ENCODE measurements at regions not wholly inside any gene's neighbourhood (a gene's known extent, or its start where the extent isn't known, plus 50 kb on each side); places are given as distances from the start of the nearest gene placed in this dataset.

DNA sequence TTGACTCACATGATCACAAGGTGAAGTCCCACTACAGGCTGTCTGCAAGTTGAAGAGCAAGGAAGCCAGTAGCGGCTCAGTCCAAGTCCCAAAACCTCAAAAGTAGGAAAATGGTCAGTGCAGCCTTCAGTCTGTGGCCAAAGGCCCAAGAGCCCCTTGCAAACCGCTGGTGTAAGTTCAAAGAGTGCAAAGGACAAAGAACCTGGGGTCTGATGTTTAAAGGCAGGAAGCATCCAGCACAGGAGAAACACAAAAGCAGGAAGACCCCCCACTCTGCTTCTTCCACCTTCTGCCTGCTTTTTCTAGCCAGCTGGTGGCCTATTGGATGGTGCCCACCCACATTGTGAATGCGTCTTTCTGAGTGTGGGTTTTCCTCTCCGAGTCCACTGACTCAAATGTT lies 2222.6 kb downstream of the MRPL39 start:
- no peaks in the 10 kb centered on the region for H3K27me3 ChIP-seq
- H3K27ac ChIP-seq, result no peak overlapping the region
- DNase-seq (no peak), ATAC-seq (no peak)
- no peaks in the 10 kb centered on the region for H3K36me3 ChIP-seq (replicated peaks in 1 of 2; ENCODE audit: insufficient read depth in 1 of 2, low read depth in 2 of 2)
- intact Hi-C loops (cut with DNase I), result no loop called here
- 38 to 40% methylated on average over 4 of the region's 4 CpGs for WGBS, 2 donors
- no peaks in the 10 kb centered on the region for H3K4me1 ChIP-seq
- TF ChIP-seq, protein P1, sequence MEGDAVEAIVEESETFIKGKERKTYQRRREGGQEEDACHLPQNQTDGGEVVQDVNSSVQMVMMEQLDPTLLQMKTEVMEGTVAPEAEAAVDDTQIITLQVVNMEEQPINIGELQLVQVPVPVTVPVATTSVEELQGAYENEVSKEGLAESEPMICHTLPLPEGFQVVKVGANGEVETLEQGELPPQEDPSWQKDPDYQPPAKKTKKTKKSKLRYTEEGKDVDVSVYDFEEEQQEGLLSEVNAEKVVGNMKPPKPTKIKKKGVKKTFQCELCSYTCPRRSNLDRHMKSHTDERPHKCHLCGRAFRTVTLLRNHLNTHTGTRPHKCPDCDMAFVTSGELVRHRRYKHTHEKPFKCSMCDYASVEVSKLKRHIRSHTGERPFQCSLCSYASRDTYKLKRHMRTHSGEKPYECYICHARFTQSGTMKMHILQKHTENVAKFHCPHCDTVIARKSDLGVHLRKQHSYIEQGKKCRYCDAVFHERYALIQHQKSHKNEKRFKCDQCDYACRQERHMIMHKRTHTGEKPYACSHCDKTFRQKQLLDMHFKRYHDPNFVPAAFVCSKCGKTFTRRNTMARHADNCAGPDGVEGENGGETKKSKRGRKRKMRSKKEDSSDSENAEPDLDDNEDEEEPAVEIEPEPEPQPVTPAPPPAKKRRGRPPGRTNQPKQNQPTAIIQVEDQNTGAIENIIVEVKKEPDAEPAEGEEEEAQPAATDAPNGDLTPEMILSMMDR (IDR thresholded peaks at IDR 0.05), result no peak
- TF ChIP-seq POLR2A (IDR thresholded peaks at IDR 0.05), result no peak
- no peaks in the 10 kb centered on the region for H3K9me3 ChIP-seq
- H3K4me3 ChIP-seq, result no peak overlapping the region

DNA sequence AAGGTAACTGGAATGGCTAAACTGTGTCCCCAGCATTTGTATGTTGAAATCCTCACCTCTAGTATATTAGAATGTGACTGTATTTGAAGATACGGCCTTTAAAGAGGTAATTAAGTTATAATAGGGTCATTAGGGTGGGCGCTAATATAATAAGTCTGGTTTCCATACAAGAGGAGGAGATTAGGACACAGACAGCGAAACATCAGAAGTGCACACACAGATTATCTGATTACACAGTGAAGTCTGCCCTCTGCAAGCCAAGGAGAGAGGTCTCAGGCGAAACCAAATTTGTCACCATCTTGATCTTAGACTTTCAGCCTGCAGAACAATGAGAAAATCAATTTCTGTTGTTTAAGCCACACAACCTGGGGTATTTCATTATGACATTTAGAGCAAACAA lies 2233.1 kb downstream of the MRPL39 start:
- ATAC-seq (no peak), DNase-seq (no peak)
- intact Hi-C loops (cut with DNase I), result no loop called here
- Histone ChIP-seq H3K27ac (no peak overlapping the region), H3K4me3 (no peak overlapping the region), H3K9me3 (no peaks in the 10 kb centered on the region), H3K27me3 (no peaks in the 10 kb centered on the region), H3K4me1 (no peaks in the 10 kb centered on the region), H3K36me3 (replicated peaks in 1 of 2; ENCODE audit: insufficient read depth in 1 of 2, low read depth in 2 of 2) (no peaks in the 10 kb centered on the region)
- TF ChIP-seq, protein P1 (IDR thresholded peaks at IDR 0.05), result no peak
- TF ChIP-seq POLR2A (IDR thresholded peaks at IDR 0.05), result no peak
- 39 to 48% methylated on average over 4 of the region's 4 CpGs for WGBS, 2 donors

DNA sequence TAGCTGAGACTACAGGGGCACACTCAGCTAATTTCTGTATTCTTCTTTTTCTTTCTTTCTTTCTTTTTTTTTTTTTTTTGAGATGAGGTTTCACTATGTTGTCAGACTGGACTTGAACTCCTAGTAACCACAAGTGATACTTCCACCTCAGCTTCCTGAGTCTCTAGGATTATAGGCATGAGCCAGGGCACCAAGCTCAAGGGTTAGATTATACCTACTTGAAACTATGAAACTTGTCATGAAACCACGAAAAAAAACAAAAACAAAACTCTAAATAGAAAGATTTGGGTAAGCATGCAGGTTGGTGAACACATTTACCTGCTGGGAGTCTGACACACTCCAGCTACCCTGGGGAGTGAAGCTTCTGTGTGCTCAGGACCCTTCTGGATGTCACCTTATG lies 2250.4 kb downstream of the MRPL39 start:
- no peak for DNase-seq
- TF ChIP-seq, protein P1 (IDR thresholded peaks at IDR 0.05), result no peak
- TF ChIP-seq POLR2A (IDR thresholded peaks at IDR 0.05), result no peak
- Histone ChIP-seq H3K36me3 (replicated peaks in 1 of 2; ENCODE audit: insufficient read depth in 1 of 2, low read depth in 2 of 2) (no peaks in the 10 kb centered on the region), H3K27me3 (no peaks in the 10 kb centered on the region), H3K4me1 (no peaks in the 10 kb centered on the region), H3K9me3 (no peaks in the 10 kb centered on the region), H3K27ac (no peak overlapping the region), H3K4me3 (no peak overlapping the region)
- intact Hi-C loops (cut with DNase I), result no loop called here
- no peak for ATAC-seq
- 14 to 19% methylated on average over 1 of the region's 1 CpG for WGBS, 2 donors

DNA sequence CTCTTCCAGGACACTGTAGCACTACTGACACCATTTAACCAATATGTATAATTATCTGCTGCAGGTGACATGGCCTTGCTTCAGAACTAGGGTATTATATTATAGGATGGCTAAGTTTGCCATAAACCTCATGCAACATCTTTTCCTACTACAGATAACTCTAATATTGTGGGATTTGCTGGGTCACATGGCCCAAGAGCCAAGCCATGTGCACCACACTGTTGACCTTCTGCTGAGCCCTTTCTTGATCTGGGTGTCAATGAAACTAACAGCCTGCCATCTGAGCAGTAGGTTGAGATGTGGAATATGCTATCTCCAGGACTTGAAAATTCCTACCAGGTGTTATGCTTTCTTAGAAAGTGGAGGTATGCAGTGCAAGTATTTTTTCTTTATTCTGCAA lies 2291.1 kb downstream of the MRPL39 start:
- intact Hi-C loops (cut with DNase I), result no loop called here
- Histone ChIP-seq H3K4me1 (no peaks in the 10 kb centered on the region), H3K4me3 (no peak overlapping the region), H3K36me3 (replicated peaks in 1 of 2; ENCODE audit: insufficient read depth in 1 of 2, low read depth in 2 of 2) (no peaks in the 10 kb centered on the region), H3K27ac (no peak overlapping the region), H3K9me3 (no peaks in the 10 kb centered on the region), H3K27me3 (no peaks in the 10 kb centered on the region)
- no peak for DNase-seq
- no peak for ATAC-seq
- no peak for TF ChIP-seq POLR2A (IDR thresholded peaks at IDR 0.05)
- TF ChIP-seq, protein P1 (IDR thresholded peaks at IDR 0.05), result no peak

DNA sequence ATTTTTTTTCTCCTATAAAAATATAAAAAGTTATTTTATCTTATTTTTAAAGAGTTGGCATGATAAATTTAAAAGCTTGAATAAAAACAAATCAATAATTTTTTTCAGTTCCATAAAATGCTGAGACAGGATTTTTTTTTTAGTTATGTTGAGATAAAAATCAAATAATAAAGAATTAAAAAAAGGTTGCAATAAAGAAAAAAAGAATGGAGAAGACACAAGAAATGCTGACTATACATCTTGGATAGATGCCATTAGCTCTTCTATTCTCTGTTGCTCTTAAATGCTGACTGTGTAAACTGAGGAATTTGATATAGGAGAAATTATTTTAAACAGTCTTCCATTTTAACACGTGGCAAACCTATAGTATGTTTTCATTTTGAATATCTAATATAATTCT lies 2298.5 kb downstream of the MRPL39 start:
- TF ChIP-seq, protein P1 (IDR thresholded peaks at IDR 0.05), result no peak
- no peak for TF ChIP-seq POLR2A (IDR thresholded peaks at IDR 0.05)
- Histone ChIP-seq H3K4me3 (no peak overlapping the region), H3K27ac (no peak overlapping the region), H3K9me3 (no peaks in the 10 kb centered on the region), H3K4me1 (no peaks in the 10 kb centered on the region), H3K27me3 (no peaks in the 10 kb centered on the region), H3K36me3 (replicated peaks in 1 of 2; ENCODE audit: insufficient read depth in 1 of 2, low read depth in 2 of 2) (no peaks in the 10 kb centered on the region)
- DNase-seq (no peak), ATAC-seq (no peak)
- intact Hi-C loops (cut with DNase I), result no loop called here
- 14 to 27% methylated on average over 1 of the region's 1 CpG for WGBS, 2 donors

Measured in body of pancreas (tissue), 4 donors.